HG02885 (cell line): ENCODE measurements at regions not wholly inside any gene's neighbourhood (a gene's known extent, or its start where the extent isn't known, plus 50 kb on each side); places are given as distances from the start of the nearest gene placed in this dataset.

Experiments used
- ATAC-seq: cut with Tn5 transposase; IDR thresholded peaks from one replicate; pipeline ENCODE4 v1.9.1; 2021; ENCODE audit warnings: mild to moderate bottlenecking; ENCODE audit not compliant: unreplicated experiment, poor library complexity

GRCh38 chr1:5338466-5338865 lies 653.8 kb downstream of the NPHP4 start:
- no peak for ATAC-seq

GRCh38 chr1:5333291-5333690 lies 658.9 kb downstream of the NPHP4 start:
- ATAC-seq = no peak

GRCh38 chr1:5331101-5331500 lies 661.1 kb downstream of the NPHP4 start:
- no peak for ATAC-seq

- no peak for ATAC-seq
Observed at GRCh38 chr1:5329068-5329739, 663.0 kb downstream of the NPHP4 start.

- ATAC-seq = no peak
Observed at GRCh38 chr1:5324883-5325282, 667.3 kb downstream of the NPHP4 start.

- no peak for ATAC-seq
Observed at GRCh38 chr1:5318143-5318816, 663.9 kb downstream of the AJAP1 start.

GRCh38 chr1:5317391-5317790 lies 663.0 kb downstream of the AJAP1 start:
- ATAC-seq = no peak

- no peak for ATAC-seq
Observed at GRCh38 chr1:5312862-5313261, 658.5 kb downstream of the AJAP1 start.

GRCh38 chr1:5312293-5312674 lies 657.9 kb downstream of the AJAP1 start:
- ATAC-seq = no peak

GRCh38 chr1:5311634-5312292 lies 657.4 kb downstream of the AJAP1 start:
- no peak for ATAC-seq

GRCh38 chr1:5311147-5311546 lies 656.7 kb downstream of the AJAP1 start:
- no peak for ATAC-seq

- no peak for ATAC-seq
Observed at GRCh38 chr1:5308249-5308648, 653.8 kb downstream of the AJAP1 start.

- no peak for ATAC-seq
Observed at GRCh38 chr1:5304702-5305101, 650.3 kb downstream of the AJAP1 start.

GRCh38 chr1:5298376-5298775 lies 644.0 kb downstream of the AJAP1 start:
- no peak for ATAC-seq

- ATAC-seq = no peak
Observed at GRCh38 chr1:5297886-5298239, 643.5 kb downstream of the AJAP1 start.

GRCh38 chr1:5297180-5297885 lies 642.9 kb downstream of the AJAP1 start:
- ATAC-seq = no peak

- ATAC-seq = no peak
Observed at GRCh38 chr1:5296557-5297179, 642.3 kb downstream of the AJAP1 start.

- ATAC-seq = no peak
Observed at GRCh38 chr1:5296095-5296494, 641.7 kb downstream of the AJAP1 start.

- no peak for ATAC-seq
Observed at GRCh38 chr1:5291889-5292288, 637.5 kb downstream of the AJAP1 start.
